Adrenal gland (tissue), 9 donors: ENCODE measurements at regions not wholly inside any gene's neighbourhood (a gene's known extent, or its start where the extent isn't known, plus 50 kb on each side); places are given as distances from the start of the nearest gene placed in this dataset.

Experiments used
- DNase-seq, 7 donors: peaks; one replicate each; pipeline ENCODE4 v3.0.0-alpha.2; 2019 to 2020
- H3K27ac ChIP-seq, 5 donors: fragments of 200-600 bp; sonication (generic) in 4 of 5; 1 replicate in 3 of 5; 2 replicates in 2 of 5; pipeline versions ENCODE4 v1.5.1 to v1.8.0; 2016 to 2020; ENCODE audit warnings: mild to moderate bottlenecking in 1 of 5
- H3K27me3 ChIP-seq: fragments of 200-600 bp; 2 replicates; pipeline ENCODE4 v1.8.0; 2021
- H3K36me3 ChIP-seq, 2 donors: fragments of 200-600 bp; replicated peaks in 1 of 2; 1 replicate in 1 of 2; 2 replicates in 1 of 2; pipeline versions ENCODE4 v1.5.1 to v1.8.0; 2018 to 2022
- H3K4me1 ChIP-seq, 2 donors: fragments of 200-600 bp; replicated peaks in 1 of 2; 1 replicate in 1 of 2; 2 replicates in 1 of 2; pipeline versions ENCODE4 v1.5.1 to v1.8.0; 2018 to 2021
- H3K4me3 ChIP-seq, 4 donors: fragments of 200-600 bp; sonication (generic) in 3 of 4; one replicate each; pipeline ENCODE4 v1.5.1; 2016 to 2018
- H3K9me3 ChIP-seq, 3 donors: fragments of 200-600 bp; sonication (generic) in 1 of 3; replicated peaks in 1 of 3; 1 replicate in 2 of 3; 2 replicates in 1 of 3; pipeline versions ENCODE4 v1.5.1 to v1.8.0; 2016 to 2021
- CTCF ChIP-seq, 6 experiments: fragments of 450-650 bp in 4 of 6; fragments of 200-600 bp in 2 of 6; sonication (generic) in 1 of 6; IDR thresholded peaks; 1 replicate in 5 of 6; 2 replicates in 1 of 6; pipeline versions ENCODE4 v1.5.1 to v1.8.0; 2016 to 2021; ENCODE audit warnings: antibody characterized with exemption in 6 of 6, mild to moderate bottlenecking in 2 of 6, moderate library complexity in 1 of 6
- POLR2A ChIP-seq, 2 donors: fragments of 450-650 bp; IDR thresholded peaks; one replicate each; pipeline ENCODE4 v1.6.1; 2017; ENCODE audit warnings: antibody characterized with exemption in 2 of 2, mild to moderate bottlenecking in 2 of 2, moderate library complexity in 1 of 2
- WGBS, 4 donors: extraction: QIAGEN DNeasy Blood & Tissue Kit in 2 of 4; methylation state at CpG; one replicate each; pipeline versions ENCODE4 v1.1.5 to v1.1.7; 2013 to 2017; 5-methylcytosine and 5-hydroxymethylcytosine counted together
- intact Hi-C, 2 donors: fragments of 100-400 bp; cut with DNase I; formaldehyde crosslinking; loops; one replicate each; pipeline versions ENCODE4 v1.14.1 to v1.15.0; 2022 to 2023
- donor health status: healthy with polysubstance abuse.
- donor health status: Bipolar disorder and iron deficiency.
- donor health status: DM: yes; HTN: yes; CAD: no.
- donor health status: DM: no; HTN: no; CAD: no.
- donor health status: DM: no; HTN: no; CAD: no.

DNA sequence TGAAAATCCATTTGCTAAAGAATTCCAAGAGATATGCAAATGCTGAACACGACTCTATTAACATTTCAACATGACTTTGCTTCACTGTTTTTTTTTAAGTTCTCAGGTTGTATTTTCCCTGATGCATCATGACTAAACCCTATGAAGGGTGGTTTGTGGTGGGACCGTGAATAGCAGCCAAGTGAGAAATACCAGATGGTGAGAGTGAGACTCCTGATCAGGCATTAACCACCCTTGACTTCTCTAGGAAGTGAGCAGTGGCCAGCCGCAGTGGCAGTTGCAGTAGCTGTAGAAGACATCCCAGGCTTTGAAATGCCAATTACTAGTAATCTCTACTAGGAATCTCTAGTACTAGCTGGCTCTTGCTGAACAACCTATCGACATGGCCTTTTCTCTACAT is 383.4 kb downstream of the FAM133A start:
- no peak overlapping the region for H3K4me3 ChIP-seq
- H3K27ac ChIP-seq, result no peak overlapping the region
- intact Hi-C loops, result loop anchor here in 1 of 2 donors (5.0 kb wide), 1 partner anchor 185 kb away; no protein-coding TSS in a partner anchor
- TF ChIP-seq CTCF (IDR thresholded peaks at IDR 0.05) (no peak), POLR2A (IDR thresholded peaks at IDR 0.05) (no peak)
- H3K27me3 ChIP-seq, result peaks cover 25% of the 10 kb centered on the region
- DNase-seq, result no peak
- 59 to 71% (median 68%) methylated on average over 4 of the region's 4 CpGs for WGBS, 4 donors
- H3K36me3 ChIP-seq, result no peaks in the 10 kb centered on the region
- H3K4me1 ChIP-seq, result no peaks in the 10 kb centered on the region
- H3K9me3 ChIP-seq, result no peaks in the 10 kb centered on the region

DNA sequence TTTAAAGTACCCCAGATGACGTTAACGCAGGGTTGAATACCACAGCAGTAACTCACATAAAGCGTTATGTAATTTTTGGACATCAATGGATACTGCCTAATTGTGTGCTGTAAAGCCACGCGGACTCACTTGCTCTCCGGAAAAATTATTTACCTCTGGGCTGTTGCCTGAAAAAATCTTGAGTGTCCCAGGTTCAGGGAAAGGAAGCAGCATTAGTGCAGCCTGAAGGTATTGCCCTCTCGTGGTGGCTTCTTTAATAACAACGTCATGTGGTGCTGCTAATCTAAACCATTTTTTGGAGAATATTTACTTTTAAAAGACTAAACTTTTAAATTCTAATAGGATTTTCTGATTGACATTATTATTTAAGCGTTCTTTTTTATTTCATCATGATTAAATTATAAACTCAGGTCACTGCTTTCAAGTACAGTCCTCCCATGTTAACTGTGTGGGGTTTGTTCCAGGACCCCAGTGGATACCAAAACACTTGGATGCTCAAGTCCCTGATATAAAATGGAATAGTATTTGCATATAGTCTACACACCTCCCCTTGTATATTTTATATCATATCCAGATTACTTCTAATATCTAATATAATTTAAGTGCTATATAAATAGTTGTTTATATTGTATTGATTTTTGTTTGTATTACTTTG is 384.8 kb downstream of the FAM133A start:
- intact Hi-C loops, result loop anchor here in 1 of 2 donors (5.0 kb wide), 1 partner anchor 187 kb away; no protein-coding TSS in a partner anchor
- Histone ChIP-seq H3K36me3 (no peaks in the 10 kb centered on the region), H3K4me1 (no peaks in the 10 kb centered on the region), H3K9me3 (no peaks in the 10 kb centered on the region), H3K27ac (no peak overlapping the region), H3K27me3 (peaks cover 34% of the 10 kb centered on the region), H3K4me3 (no peak overlapping the region)
- DNase-seq, result peak; percentile 16 to 51 (median 27)
- 0 to 29% (median 23%) methylated on average over 4 to 9 of the region's 9 CpGs for WGBS, 4 donors
- TF ChIP-seq CTCF (IDR thresholded peaks at IDR 0.05), result peak; percentile 32 to 62 (median 44)
- no peak for TF ChIP-seq POLR2A (IDR thresholded peaks at IDR 0.05)

DNA sequence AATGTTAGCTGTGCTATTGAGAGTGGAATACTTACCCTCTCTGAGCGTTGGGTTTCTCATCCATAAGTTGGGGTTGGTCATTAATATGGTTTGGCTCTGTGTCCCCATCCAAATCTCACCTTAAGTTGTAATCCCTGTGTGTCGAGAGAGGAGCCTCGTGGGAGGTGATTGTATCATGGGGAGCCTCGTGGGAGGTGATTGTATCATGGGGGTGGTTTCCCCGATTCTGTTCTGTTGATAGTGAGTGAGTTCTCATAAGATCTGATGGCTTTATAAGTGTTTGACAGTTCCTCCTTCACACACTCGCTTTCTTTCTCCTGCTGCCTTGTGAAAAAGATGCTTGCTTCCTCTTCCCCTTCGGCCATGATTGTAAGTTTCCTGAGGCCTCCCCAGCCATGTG is 391.1 kb downstream of the FAM133A start:
- Histone ChIP-seq H3K4me3 (no peak overlapping the region), H3K36me3 (no peaks in the 10 kb centered on the region), H3K27ac (no peak overlapping the region), H3K4me1 (no peaks in the 10 kb centered on the region), H3K27me3 (peaks cover 22% of the 10 kb centered on the region), H3K9me3 (no peaks in the 10 kb centered on the region)
- no peak for DNase-seq
- 57 to 74% (median 66%) methylated on average over 7 of the region's 7 CpGs for WGBS, 4 donors
- TF ChIP-seq POLR2A (IDR thresholded peaks at IDR 0.05) (no peak), CTCF (IDR thresholded peaks at IDR 0.05) (no peak)
- intact Hi-C loops, result no loop called here

DNA sequence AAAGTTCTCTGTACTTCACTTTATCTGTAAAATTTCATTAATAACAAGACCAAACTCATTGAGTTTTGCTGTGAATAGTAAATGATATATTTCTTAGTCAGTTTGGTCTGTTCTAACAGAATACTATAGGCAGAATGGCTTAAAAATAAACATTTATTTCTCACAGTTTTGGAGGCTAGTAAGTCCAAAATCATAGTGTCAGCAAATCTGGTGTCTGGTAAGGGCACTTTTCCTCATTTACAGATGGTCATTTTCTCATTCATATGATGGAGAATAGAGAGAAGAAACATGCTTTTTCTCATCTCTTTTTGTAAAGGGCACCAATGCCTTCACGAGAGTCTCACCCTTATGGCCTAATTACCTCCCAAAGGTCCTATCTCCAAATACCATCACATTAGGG is 415.1 kb downstream of the FAM133A start:
- Histone ChIP-seq H3K4me3 (no peak overlapping the region), H3K27ac (no peak overlapping the region), H3K36me3 (no peaks in the 10 kb centered on the region), H3K9me3 (no peaks in the 10 kb centered on the region), H3K27me3 (no peaks in the 10 kb centered on the region), H3K4me1 (no peaks in the 10 kb centered on the region)
- intact Hi-C loops, result no loop called here
- TF ChIP-seq CTCF (IDR thresholded peaks at IDR 0.05), result no peak
- TF ChIP-seq POLR2A (IDR thresholded peaks at IDR 0.05), result no peak
- WGBS, 4 donors, result 71 to 80% (median 80%) methylated on average over 1 of the region's 1 CpG
- DNase-seq, result no peak
